Hepatocyte (in vitro differentiated cells): ENCODE measurements at regions not wholly inside any gene's neighbourhood (a gene's known extent, or its start where the extent isn't known, plus 50 kb on each side); places are given as distances from the start of the nearest gene placed in this dataset.
"Not testable (repeated sequence)": the region's sequence is repeated elsewhere in the genome, so short reads cannot be mapped to it uniquely, and the experiment has no call there.

Experiments used
- CTCF ChIP-seq: fragments of 200-600 bp; sonication (generic); IDR thresholded peaks from 2 replicates; pipeline ENCODE4 v1.5.1; 2016; ENCODE audit warnings: antibody characterized with exemption, mild to moderate bottlenecking; ENCODE audit not compliant: poor library complexity
- EZH2 ChIP-seq: fragments of 200-600 bp; sonication (generic); IDR thresholded peaks from 2 replicates; pipeline ENCODE4 v1.6.1; 2016; ENCODE audit warnings: antibody characterized with exemption, mild to moderate bottlenecking, borderline replicate concordance
- EZH2phosphoT487 ChIP-seq: fragments of 200-600 bp; sonication (generic); IDR thresholded peaks from one replicate; pipeline ENCODE4 v1.6.1; 2018; ENCODE audit warnings: antibody characterized with exemption, mild to moderate bottlenecking, low read depth, moderate library complexity; ENCODE audit not compliant: unreplicated experiment, severe bottlenecking

- not testable (repeated sequence) for TF ChIP-seq CTCF, EZH2phosphoT487, EZH2
Measured at GRCh38 chr14:19304918-19305317, 129.2 kb downstream of the POTEG start.
